ENCODE measurements at regions not wholly inside any gene's neighbourhood (a gene's known extent, or its start where the extent isn't known, plus 50 kb on each side); places are given as distances from the start of the nearest gene placed in this dataset.

- TF ChIP-seq CTCF (conservative IDR thresholded peaks at IDR 0.05) (no peak), ZFX (IDR thresholded peaks at IDR 0.05) (no peak)
Observed at GRCh38 chr3:3708769-3709115, 90.5 kb upstream of the LRRN1 start.

Measured in C4-2B (cell line).